NCI-H1436 treated with DMSO at 0.1 percent for 48 hours (cell line): ENCODE measurements at regions not wholly inside any gene's neighbourhood (a gene's known extent, or its start where the extent isn't known, plus 50 kb on each side); places are given as distances from the start of the nearest gene placed in this dataset.

Experiments used
- DNase-seq: peaks from one replicate; lab custom pipeline; 2025; lab: John Stamatoyannopoulos, UW

GRCh38 chr17:62882284-62882683 is 74.2 kb upstream of the MARCHF10 start:
- no peak for DNase-seq

GRCh38 chr17:62880120-62880519 is 72.0 kb upstream of the MARCHF10 start:
- DNase-seq = no peak

- no peak for DNase-seq
Observed at GRCh38 chr17:62876673-62877405, 68.7 kb upstream of the MARCHF10 start.

GRCh38 chr17:62876063-62876462 is 67.9 kb upstream of the MARCHF10 start:
- no peak for DNase-seq

- DNase-seq = no peak
Observed at GRCh38 chr17:62875296-62875695, 67.2 kb upstream of the MARCHF10 start.

- no peak for DNase-seq
Observed at GRCh38 chr17:62871291-62871690, 63.2 kb upstream of the MARCHF10 start.

- no peak for DNase-seq
Observed at GRCh38 chr17:62870552-62870971, 62.4 kb upstream of the MARCHF10 start.

- DNase-seq = no peak
Observed at GRCh38 chr17:62870030-62870541, 62.0 kb upstream of the MARCHF10 start.

- DNase-seq = no peak
Observed at GRCh38 chr17:62868723-62869122, 60.6 kb upstream of the MARCHF10 start.

GRCh38 chr17:62868008-62868407 is 59.9 kb upstream of the MARCHF10 start:
- no peak for DNase-seq

GRCh38 chr17:62867303-62867702 is 59.2 kb upstream of the MARCHF10 start:
- DNase-seq = no peak

- no peak for DNase-seq
Observed at GRCh38 chr17:62866471-62866870, 58.4 kb upstream of the MARCHF10 start.

GRCh38 chr17:62865586-62865985 is 57.5 kb upstream of the MARCHF10 start:
- no peak for DNase-seq

- no peak for DNase-seq
Observed at GRCh38 chr17:62862251-62862650, 54.1 kb upstream of the MARCHF10 start.

- DNase-seq = no peak
Observed at GRCh38 chr17:62860962-62861873, 53.1 kb upstream of the MARCHF10 start.

GRCh38 chr17:62859146-62859545 is 51.0 kb upstream of the MARCHF10 start:
- no peak for DNase-seq
